ENCODE measurements at regions not wholly inside any gene's neighbourhood (a gene's known extent, or its start where the extent isn't known, plus 50 kb on each side); places are given as distances from the start of the nearest gene placed in this dataset.

GRCh38 chr17:36765436-36766043 is 164.2 kb downstream of the MRM1 start:
- no peak for DNase-seq

DNA sequence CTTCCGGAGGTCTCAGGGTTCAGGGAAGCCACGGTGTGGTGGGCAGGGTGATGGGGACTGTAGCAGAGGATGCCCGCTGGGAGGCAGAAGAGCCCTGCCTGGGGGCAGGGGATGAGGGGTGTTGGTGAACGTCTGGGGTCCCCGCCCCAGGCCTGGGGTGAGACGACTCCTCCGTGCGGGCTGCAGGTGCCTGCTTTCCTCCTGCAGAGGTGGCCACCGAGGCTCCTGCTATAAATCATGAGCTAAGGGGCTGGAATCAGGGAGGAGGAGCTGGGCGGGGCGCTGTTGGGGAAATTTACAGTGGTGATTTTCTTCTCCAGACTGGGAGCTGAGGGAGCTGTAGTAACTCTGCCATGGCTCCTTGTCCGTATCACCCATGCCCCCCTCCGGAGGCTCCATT is 167.0 kb downstream of the MRM1 start:
- DNase-seq, result no peak

DNA sequence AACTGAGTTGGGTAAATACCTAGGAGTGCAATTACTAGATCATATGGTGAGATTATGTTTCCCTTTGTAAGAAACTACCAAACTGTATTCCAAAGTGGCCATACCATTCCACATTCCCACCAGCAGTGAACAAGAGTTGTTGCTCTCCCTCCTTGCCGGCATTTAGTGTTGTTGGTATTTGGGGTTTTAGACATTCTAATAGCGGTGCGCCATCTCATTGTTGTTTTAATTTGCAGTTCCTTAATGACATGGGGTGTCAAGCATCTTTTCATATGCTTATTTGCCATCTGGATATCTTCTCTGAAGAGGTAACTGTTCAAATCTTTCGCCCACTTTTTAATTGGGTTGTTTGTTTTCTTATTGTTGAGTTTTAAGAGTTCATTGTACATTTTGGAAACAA is 164.2 kb upstream of the LHX1 start:
- DNase-seq, result no peak

GRCh38 chr17:36777118-36777517 is 160.2 kb upstream of the LHX1 start:
- DNase-seq, result no peak

DNA sequence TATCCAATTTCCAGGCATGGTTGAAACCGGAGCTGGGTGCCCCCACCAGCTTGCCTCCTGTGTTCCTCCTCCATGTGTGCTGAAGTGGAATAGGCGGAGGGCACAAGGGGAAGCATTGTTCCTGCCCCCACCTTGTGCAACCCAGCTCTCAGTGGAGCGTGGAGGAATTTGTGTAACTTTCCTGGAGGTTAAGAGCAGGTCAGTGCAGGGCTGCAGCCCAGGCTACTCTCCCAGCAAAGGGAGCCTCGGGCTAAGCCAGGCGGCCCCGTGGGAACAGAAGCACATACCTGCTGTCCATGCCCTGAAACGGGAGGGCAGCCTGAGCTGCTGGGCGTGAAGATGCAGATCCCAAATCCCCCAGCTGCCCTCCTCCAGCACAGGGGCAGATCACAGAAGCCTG is 158.8 kb upstream of the LHX1 start:
- DNase-seq, result no peak

GRCh38 chr17:36779550-36779949 is 157.7 kb upstream of the LHX1 start:
- DNase-seq, result no peak

DNA sequence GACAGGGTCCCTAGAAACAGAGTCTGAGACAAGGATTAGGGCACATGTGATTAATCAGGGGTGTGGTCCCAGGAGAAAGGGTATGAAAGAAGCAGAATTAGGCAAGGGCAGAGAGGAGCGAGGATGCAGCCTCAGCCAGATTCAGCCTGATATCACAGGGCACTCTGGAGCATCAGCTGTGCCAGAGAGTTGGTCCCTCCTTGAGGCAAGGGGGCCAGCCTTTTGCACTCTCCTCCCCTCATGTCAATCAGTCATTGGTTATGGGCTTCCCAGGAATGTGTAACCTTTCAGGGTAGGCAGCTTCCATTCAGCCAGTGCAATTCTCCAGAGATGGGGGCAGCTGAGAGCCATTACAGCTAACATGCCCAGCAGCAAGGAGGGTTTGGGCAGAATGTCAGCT is 152.6 kb upstream of the LHX1 start:
- no peak for DNase-seq

- no peak for DNase-seq
Observed at GRCh38 chr17:36786867-36787266, 150.4 kb upstream of the LHX1 start.

DNA sequence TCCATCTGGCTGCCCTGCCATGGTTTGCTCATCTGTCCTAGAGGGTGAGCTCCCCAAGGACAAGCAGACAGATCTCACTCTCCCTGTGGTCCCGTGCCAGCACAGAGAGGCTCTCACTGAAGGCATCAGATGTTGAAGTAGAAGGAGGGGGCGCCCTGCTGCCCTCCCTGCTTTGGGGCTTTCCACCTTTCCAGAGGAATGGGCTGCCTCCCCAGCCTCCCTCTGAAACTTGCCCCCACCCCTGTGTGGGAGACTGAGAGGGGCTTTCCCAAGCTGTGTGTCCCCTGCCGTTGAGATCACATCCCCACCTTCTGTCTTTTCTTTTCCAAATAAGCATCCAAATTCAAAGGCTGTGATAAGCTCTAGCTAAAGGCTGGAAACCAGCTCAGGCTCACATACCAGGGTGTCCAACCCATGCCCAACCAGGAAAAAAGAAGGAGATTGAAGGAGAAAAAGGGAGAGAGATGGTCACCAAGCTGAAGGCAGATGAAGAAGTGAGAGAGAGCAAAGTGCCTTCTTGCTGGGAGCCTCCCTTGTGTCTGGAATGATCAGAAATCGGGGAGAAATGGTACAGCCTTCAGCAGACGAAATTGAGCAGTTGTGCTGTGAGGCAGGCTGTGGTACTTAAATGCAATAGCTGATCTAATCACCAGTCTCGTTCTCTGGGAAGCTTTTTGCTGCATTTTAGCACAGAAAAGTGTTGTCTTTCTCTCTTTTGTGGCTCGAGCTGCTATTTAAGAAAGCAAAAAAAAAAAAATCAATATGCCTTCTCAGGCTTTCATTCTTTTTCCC is 145.9 kb upstream of the LHX1 start:
- DNase-seq, result no peak

GRCh38 chr17:36791942-36792475 is 145.3 kb upstream of the LHX1 start:
- no peak for DNase-seq

DNA sequence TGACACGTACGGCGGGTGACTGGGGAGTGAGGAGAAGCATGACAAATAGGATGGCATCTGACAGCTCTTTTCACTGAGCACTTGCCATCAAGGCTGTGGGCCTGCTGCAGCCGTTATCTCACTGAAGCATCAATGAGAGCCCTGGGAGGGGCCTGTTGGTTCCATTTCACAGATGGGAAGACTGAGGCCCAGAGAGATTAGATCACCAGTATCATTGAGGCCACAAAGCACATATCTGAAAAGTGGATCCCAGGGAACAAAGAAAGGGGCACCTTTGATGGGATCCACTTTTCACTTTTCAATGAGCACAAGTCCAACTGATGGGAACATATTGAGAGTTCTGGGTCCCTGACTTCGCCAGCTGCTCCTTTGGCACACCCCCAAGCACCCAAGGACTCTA is 144.4 kb upstream of the LHX1 start:
- no peak for DNase-seq

DNA sequence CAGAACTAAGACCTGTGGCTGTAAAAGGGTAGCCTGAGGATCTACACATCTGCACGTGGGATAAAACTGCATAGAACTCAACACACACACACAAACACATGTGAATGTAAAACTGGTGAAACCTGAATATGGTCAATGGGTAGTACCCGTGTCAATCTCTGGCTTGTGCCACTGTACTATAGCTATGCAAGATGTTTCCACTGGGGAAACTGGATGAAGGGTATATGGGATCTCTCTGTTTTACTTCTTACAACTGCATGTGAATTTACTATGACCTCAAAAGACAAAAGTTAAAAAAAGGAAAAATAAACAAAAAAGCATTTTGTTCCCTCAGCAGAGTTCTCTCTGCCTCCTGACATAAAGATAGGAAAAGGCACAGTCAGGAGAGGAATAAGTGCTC is 143.3 kb upstream of the LHX1 start:
- no peak for DNase-seq

DNA sequence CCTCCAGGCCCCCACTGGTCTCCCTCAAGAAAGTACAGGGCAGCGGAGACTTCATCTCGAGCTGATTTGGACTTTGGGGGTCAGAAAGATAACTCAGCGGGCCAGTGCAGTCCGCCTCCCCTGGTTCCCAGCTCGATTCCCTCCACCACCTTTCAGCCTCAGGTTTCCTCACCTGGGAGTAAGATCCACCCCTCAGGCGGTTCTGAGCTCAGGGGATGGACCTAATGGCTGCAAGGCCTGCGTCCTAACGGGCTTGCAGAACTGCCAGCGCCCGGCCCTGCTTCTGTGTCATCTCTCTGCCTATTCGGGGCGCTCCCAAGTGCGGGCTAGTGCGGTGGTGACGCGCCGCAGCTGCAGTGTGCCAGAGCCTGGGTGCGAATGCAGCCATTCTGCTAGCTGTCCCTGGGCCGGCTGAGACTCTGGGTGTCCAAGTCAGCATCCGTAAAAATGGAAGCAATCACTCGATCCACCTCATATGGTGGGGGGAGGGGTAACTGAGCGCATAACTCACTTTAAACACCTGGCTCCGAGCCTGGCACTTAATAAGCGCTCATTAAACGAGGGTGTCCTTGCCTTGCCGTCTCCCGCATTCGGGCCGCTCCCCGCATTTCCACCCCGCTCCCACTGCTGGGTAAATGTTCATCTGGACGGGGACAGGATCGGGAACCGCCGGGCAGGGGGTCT is 129.6 kb upstream of the LHX1 start:
- DNase-seq, result no peak

- DNase-seq, result no peak
Observed at GRCh38 chr17:36808180-36808661, 129.1 kb upstream of the LHX1 start.

GRCh38 chr17:36812762-36813161 is 124.5 kb upstream of the LHX1 start:
- DNase-seq, result no peak

GRCh38 chr17:36813357-36813756 is 123.9 kb upstream of the LHX1 start:
- no peak for DNase-seq

GRCh38 chr17:36813957-36814563 is 123.2 kb upstream of the LHX1 start:
- DNase-seq, result no peak

GRCh38 chr17:36814958-36815357 is 122.3 kb upstream of the LHX1 start:
- DNase-seq, result no peak

- DNase-seq, result no peak
Observed at GRCh38 chr17:36816214-36816906, 120.9 kb upstream of the LHX1 start.

GRCh38 chr17:36816907-36817288 is 120.4 kb upstream of the LHX1 start:
- DNase-seq, result no peak

DNA sequence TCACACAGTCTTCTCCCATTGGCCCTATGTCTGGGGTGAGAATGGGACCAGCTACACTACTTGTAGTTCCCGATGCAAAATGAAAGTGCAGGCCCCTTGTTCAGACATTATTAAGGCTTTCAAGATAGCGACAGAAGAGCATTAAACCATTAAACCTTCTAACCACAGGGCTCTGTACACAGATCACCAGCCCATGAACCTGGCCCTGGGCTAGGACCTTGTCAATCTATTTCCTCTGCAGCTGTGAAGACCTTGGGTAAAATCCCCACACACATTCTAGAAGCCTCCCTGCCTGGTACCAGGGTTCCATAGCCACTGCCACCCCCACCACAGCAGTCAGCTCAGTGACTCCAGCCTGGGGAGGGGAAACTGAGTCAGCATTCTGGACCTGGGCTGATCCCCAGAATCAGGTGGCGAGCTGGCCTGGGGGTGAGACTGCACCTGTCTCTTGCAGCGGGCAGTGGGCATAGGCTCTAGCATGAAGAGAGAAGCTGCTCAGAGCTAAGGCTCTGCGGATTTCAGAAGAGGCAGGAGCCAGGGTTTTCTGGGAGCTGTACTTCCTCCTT is 119.7 kb upstream of the LHX1 start:
- DNase-seq, result no peak

DNA sequence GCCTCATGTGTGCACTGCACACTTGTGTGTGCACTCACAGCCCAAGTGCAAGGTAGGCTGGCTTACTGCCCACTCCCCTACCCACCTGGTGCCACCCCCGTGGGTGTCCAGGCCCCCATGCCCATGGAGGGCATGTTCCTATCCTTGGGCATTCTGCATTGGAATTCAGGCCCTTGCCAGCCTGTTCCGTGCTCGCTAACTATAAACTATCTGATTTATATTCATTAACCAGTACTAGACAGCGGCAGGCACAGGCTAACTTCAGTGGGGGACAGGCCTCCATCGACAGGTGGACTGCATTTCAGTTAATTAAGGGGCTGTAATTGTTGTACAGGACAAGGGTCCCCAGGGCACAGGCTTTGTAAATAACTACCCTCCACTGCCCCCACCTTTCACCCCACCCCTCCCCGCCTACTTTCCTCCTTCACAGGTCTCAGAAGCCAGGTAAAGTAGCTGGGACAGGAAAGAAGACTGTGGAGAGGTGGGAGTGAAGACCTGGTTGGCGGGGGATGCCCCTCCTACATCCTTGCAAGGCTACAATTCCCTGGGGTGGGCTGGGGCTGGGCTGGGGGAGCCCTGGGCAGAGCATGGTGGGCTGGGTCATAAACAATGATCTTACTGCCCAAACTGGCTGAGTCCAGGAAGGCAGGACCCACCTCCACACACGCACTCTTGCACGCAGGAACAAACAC is 119.0 kb upstream of the LHX1 start:
- DNase-seq, result no peak

Measured in CD4-positive, alpha-beta T cell treated with Interleukin-17A for 1 hour (primary cell).